Neural cell (in vitro differentiated cells): ENCODE measurements at regions not wholly inside any gene's neighbourhood (a gene's known extent, or its start where the extent isn't known, plus 50 kb on each side); places are given as distances from the start of the nearest gene placed in this dataset.

ENCODE experiments used
- EP300 ChIP-seq: fragments of 450-650 bp; conservative IDR thresholded peaks from 2 replicates; pipeline ENCODE4 v1.6.1; 2014; ENCODE audit warnings: antibody characterized with exemption, mild to moderate bottlenecking, moderate library complexity; ENCODE audit not compliant: poor library complexity, severe bottlenecking
- EZH2 ChIP-seq: fragments of 200-600, 300-800 bp; shearing (Covaris generic), sonication (generic); IDR thresholded peaks from 2 replicates; pipeline ENCODE4 v1.6.1; 2014; ENCODE audit warnings: antibody characterized with exemption, low read length, borderline replicate concordance, mild to moderate bottlenecking; ENCODE audit not compliant: insufficient read depth, poor library complexity, severe bottlenecking
- POLR2AphosphoS5 ChIP-seq: IDR thresholded peaks from 2 replicates; pipeline ENCODE4 v1.6.1; 2012
- RAD21 ChIP-seq: fragments of 450-650 bp; conservative IDR thresholded peaks from 2 replicates; pipeline ENCODE4 v1.6.1; 2014; ENCODE audit warnings: antibody characterized with exemption, mild to moderate bottlenecking, moderate library complexity
- SMC3 ChIP-seq: fragments of 450-650 bp; conservative IDR thresholded peaks from 2 replicates; pipeline ENCODE4 v1.6.1; 2014; ENCODE audit warnings: antibody characterized with exemption, mild to moderate bottlenecking, moderate library complexity; ENCODE audit not compliant: poor library complexity
- TAF1 ChIP-seq: IDR thresholded peaks from 2 replicates; pipeline ENCODE4 v1.6.1; 2012; ENCODE audit warnings: low read depth
- TF ChIP-seq, protein P1 (sequence below): fragments of 450-650 bp; IDR thresholded peaks from 2 replicates; pipeline ENCODE4 v1.5.1; 2014; ENCODE audit warnings: antibody characterized with exemption, mild to moderate bottlenecking, moderate library complexity; ENCODE audit not compliant: poor library complexity, severe bottlenecking
- TF ChIP-seq, protein P2 (sequence below): IDR thresholded peaks from 2 replicates; pipeline ENCODE4 v1.6.1; 2012; ENCODE audit warnings: borderline replicate concordance

DNA sequence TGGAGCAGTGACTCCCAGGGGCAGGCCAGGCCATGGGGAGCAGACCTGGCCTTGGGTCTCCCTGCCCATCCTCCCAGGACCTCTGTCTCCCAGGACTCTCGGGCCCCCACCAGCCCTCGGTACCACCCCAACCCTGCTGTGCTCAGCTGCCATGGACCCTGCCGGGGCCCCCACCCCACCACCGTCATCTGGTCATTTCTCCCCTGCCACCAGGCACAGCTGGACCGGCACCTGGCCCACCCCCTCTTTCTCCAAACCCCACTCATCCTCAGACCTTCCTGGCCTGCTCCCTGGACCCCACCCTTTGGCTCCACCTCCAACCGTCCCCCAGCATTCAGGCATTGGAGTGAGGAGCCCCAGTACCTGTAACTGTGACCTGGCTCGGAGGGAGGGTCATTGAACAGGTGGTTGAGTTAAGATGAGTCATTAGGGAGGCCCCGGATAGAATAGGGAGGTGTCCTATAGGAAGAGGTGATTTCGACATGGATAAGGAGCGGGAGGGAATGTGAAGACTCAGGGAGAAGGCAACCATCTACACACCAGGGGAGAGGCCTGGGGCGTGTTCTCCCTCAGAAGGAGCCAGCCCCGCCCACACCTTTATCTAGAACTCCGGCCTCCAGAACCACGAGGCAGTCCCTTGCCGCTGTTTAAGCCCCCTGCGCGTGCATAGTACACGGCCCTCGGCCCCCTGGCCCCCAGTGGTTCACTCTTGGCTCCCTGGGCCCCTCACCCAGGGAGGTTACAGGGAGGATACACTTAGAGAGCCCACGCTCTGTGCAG lies 1395.9 kb downstream of the BRD1 start:
- TF ChIP-seq, protein P1, sequence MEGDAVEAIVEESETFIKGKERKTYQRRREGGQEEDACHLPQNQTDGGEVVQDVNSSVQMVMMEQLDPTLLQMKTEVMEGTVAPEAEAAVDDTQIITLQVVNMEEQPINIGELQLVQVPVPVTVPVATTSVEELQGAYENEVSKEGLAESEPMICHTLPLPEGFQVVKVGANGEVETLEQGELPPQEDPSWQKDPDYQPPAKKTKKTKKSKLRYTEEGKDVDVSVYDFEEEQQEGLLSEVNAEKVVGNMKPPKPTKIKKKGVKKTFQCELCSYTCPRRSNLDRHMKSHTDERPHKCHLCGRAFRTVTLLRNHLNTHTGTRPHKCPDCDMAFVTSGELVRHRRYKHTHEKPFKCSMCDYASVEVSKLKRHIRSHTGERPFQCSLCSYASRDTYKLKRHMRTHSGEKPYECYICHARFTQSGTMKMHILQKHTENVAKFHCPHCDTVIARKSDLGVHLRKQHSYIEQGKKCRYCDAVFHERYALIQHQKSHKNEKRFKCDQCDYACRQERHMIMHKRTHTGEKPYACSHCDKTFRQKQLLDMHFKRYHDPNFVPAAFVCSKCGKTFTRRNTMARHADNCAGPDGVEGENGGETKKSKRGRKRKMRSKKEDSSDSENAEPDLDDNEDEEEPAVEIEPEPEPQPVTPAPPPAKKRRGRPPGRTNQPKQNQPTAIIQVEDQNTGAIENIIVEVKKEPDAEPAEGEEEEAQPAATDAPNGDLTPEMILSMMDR: no peak
- TF ChIP-seq RAD21: no peak
- no peak for TF ChIP-seq EZH2
- TF ChIP-seq POLR2AphosphoS5: no peak
- TF ChIP-seq, protein P2, sequence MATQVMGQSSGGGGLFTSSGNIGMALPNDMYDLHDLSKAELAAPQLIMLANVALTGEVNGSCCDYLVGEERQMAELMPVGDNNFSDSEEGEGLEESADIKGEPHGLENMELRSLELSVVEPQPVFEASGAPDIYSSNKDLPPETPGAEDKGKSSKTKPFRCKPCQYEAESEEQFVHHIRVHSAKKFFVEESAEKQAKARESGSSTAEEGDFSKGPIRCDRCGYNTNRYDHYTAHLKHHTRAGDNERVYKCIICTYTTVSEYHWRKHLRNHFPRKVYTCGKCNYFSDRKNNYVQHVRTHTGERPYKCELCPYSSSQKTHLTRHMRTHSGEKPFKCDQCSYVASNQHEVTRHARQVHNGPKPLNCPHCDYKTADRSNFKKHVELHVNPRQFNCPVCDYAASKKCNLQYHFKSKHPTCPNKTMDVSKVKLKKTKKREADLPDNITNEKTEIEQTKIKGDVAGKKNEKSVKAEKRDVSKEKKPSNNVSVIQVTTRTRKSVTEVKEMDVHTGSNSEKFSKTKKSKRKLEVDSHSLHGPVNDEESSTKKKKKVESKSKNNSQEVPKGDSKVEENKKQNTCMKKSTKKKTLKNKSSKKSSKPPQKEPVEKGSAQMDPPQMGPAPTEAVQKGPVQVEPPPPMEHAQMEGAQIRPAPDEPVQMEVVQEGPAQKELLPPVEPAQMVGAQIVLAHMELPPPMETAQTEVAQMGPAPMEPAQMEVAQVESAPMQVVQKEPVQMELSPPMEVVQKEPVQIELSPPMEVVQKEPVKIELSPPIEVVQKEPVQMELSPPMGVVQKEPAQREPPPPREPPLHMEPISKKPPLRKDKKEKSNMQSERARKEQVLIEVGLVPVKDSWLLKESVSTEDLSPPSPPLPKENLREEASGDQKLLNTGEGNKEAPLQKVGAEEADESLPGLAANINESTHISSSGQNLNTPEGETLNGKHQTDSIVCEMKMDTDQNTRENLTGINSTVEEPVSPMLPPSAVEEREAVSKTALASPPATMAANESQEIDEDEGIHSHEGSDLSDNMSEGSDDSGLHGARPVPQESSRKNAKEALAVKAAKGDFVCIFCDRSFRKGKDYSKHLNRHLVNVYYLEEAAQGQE: no peak
- no peak for TF ChIP-seq EP300
- TF ChIP-seq SMC3: no peak
- no peak for TF ChIP-seq TAF1
